GM23338 (cell line): ENCODE measurements at regions not wholly inside any gene's neighbourhood (a gene's known extent, or its start where the extent isn't known, plus 50 kb on each side); places are given as distances from the start of the nearest gene placed in this dataset.

Experiments used
- CREB1 ChIP-seq: fragments of 250-450 bp; sonication (Bioruptor Pico); IDR thresholded peaks from 2 replicates; pipeline ENCODE4 v1.5.0; 2020; ENCODE audit warnings: low read depth, mild to moderate bottlenecking, moderate library complexity
- CTCF ChIP-seq, 2 experiments: fragments of 200-600 bp in 1 of 2; sonication (generic) in 1 of 2; conservative IDR thresholded peaks; 2 replicates each; pipeline versions ENCODE4 v1.5.1 to v1.6.1; 2016 to 2017; ENCODE audit warnings: antibody characterized with exemption in 2 of 2, low read depth in 2 of 2, mild to moderate bottlenecking in 2 of 2, moderate library complexity in 1 of 2
- EZH2 ChIP-seq: fragments of 200-600 bp; sonication (generic); IDR thresholded peaks from one replicate; pipeline ENCODE4 v1.8.0; 2017; ENCODE audit warnings: antibody characterized with exemption, mild to moderate bottlenecking, low read depth; ENCODE audit not compliant: unreplicated experiment
- JUNB ChIP-seq: IDR thresholded peaks from one replicate; pipeline ENCODE4 v1.6.1; 2016; ENCODE audit warnings: antibody characterized with exemption; ENCODE audit not compliant: unreplicated experiment
- POLR2AphosphoS5 ChIP-seq: IDR thresholded peaks from 2 replicates; pipeline ENCODE4 v1.6.1; 2016; ENCODE audit warnings: antibody characterized with exemption, low read depth
- REST ChIP-seq: IDR thresholded peaks from one replicate; pipeline ENCODE4 v1.6.1; 2018; ENCODE audit warnings: antibody characterized with exemption; ENCODE audit not compliant: unreplicated experiment

DNA sequence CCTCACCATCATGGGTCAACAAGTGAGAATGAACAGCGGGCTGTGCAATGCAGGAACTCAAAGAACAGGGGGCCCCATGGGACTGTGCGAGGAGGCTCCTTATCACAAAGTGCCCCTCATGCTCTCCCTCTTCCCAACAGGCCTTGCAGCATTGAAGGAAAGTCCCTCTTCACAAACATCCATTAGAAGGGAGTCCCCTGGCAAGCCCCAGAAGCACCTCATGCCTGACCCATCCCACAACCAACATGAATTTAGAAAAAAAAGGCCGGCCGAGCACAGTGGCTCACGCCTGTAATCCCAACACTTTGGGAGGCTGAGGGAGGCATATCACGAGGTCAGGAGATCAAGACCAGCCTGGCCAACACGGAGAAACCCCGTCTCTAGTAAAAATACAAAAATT is 122.6 kb upstream of the FSTL4 start:
- TF ChIP-seq REST (no peak), CTCF (conservative IDR thresholded peaks at IDR 0.05; ENCODE audit: low read depth in 2 of 2) (no peak), CREB1 (CRISPR knock-in tag) (no peak), POLR2AphosphoS5 (no peak), JUNB (no peak), EZH2 (no peak)
